ENCODE measurements at regions not wholly inside any gene's neighbourhood (a gene's known extent, or its start where the extent isn't known, plus 50 kb on each side); places are given as distances from the start of the nearest gene placed in this dataset.

DNA sequence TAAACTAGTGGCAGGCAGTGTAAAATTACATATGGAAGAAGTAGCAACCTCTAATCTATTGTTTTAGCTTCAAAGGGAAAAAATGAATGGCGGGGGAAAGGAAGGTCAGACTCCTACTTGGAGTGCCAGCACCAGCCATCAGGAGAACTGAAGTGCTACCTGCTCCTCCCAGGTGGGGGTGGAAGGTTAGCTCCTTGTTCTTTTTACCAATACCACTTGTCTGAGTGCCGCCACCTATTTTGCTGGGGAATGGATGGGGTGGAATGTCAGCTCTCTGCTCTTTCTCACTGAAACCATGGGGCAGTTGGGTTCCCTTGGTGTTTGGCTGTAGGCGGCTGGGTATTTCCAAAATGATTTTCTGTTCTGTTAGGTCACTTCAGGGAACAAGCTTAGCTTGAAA, 428.7 kb upstream of the EPHA3 start:
- Histone ChIP-seq H3K4me3 (ENCODE audit: low read depth, low read length) (no peak overlapping the region), H3K36me3 (ENCODE audit: control insufficient read depth, insufficient read depth, low read length) (no peaks in the 10 kb centered on the region), H3K27me3 (ENCODE audit: control insufficient read depth, insufficient read depth, low read length) (no peaks in the 10 kb centered on the region)
- DNase-seq (ENCODE audit: low read depth): no peak
- TF ChIP-seq, protein P1, sequence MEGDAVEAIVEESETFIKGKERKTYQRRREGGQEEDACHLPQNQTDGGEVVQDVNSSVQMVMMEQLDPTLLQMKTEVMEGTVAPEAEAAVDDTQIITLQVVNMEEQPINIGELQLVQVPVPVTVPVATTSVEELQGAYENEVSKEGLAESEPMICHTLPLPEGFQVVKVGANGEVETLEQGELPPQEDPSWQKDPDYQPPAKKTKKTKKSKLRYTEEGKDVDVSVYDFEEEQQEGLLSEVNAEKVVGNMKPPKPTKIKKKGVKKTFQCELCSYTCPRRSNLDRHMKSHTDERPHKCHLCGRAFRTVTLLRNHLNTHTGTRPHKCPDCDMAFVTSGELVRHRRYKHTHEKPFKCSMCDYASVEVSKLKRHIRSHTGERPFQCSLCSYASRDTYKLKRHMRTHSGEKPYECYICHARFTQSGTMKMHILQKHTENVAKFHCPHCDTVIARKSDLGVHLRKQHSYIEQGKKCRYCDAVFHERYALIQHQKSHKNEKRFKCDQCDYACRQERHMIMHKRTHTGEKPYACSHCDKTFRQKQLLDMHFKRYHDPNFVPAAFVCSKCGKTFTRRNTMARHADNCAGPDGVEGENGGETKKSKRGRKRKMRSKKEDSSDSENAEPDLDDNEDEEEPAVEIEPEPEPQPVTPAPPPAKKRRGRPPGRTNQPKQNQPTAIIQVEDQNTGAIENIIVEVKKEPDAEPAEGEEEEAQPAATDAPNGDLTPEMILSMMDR (IDR thresholded peaks at IDR 0.05; ENCODE audit: insufficient read depth, low read length, poor library complexity, severe bottlenecking): no peak

DNA sequence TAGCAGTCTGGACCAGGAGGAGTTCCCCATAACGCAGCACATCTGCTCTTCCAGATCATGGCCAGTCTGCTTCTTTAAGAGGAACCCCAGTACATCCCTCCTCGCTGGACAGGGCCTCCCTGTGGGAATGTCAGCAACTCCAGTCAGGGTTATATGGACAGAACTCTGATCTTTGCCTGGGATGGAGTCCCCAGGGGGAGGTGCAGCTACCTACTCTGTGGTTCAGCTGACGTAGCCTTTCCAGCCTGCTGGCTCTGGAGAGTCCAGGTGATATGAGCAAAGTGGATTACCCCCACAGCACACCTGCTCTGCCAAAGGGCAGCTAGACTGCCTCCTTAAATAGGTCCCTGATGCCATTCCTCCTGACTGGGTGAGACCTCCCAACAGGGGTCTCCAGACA, 417.1 kb upstream of the EPHA3 start:
- TF ChIP-seq, protein P1 (IDR thresholded peaks at IDR 0.05; ENCODE audit: insufficient read depth, low read length, poor library complexity, severe bottlenecking): no peak
- Histone ChIP-seq H3K36me3 (ENCODE audit: control insufficient read depth, insufficient read depth, low read length) (no peaks in the 10 kb centered on the region), H3K4me3 (ENCODE audit: low read depth, low read length) (no peak overlapping the region), H3K27me3 (ENCODE audit: control insufficient read depth, insufficient read depth, low read length) (no peaks in the 10 kb centered on the region)
- no peak for DNase-seq (ENCODE audit: low read depth)

DNA sequence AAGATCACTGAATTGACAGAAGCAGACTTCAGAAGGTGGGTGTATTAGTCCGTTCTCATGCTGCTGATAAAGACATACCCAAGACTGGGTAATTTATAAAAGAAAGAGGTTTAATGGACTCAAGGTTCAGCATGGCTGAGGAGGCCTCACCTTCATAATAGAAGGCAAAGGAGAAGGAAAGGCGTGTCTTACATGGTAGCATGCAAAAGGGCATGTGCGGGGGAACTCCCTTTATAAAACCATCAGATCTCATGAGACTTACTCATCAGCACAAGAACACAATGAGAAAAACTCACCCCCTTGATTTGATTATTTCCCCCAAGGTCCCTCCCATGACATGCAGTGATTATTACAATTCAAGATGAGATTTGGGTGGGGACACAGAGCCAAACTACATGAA, 416.3 kb upstream of the EPHA3 start:
- DNase-seq (ENCODE audit: low read depth): no peak
- H3K4me3 ChIP-seq (ENCODE audit: low read depth, low read length): no peak overlapping the region
- TF ChIP-seq, protein P1 (IDR thresholded peaks at IDR 0.05; ENCODE audit: insufficient read depth, low read length, poor library complexity, severe bottlenecking): no peak
- H3K36me3 ChIP-seq (ENCODE audit: control insufficient read depth, insufficient read depth, low read length): no peaks in the 10 kb centered on the region
- H3K27me3 ChIP-seq (ENCODE audit: control insufficient read depth, insufficient read depth, low read length): no peaks in the 10 kb centered on the region

DNA sequence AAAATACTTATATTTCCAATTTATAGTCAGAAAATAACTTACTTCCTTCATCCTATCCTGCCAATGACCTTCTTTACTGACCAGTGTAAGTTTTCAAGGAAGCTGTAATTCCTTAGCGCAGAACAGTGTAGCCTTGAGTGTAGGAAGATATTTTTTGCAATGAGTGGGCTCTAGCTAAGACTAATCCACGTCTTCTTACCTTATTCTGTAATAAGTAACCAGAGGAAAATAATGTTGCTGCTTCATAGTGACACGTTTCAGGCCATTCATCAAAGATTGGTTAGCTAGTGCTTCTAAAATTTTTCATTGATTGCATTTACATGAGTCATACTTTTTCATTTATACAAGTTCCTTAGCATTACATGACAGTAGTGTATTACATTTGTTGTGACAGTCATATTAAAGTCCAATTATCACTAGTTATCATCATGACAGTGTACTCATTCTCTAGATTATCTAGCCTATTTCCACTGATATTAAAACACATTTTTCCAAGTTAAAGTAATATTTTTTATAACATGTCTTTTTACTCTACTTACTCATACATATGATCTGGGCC, 403.8 kb upstream of the EPHA3 start:
- DNase-seq (ENCODE audit: low read depth): no peak
- Histone ChIP-seq H3K27me3 (ENCODE audit: control insufficient read depth, insufficient read depth, low read length) (no peaks in the 10 kb centered on the region), H3K36me3 (ENCODE audit: control insufficient read depth, insufficient read depth, low read length) (no peaks in the 10 kb centered on the region), H3K4me3 (ENCODE audit: low read depth, low read length) (no peak overlapping the region)
- TF ChIP-seq, protein P1 (IDR thresholded peaks at IDR 0.05; ENCODE audit: insufficient read depth, low read length, poor library complexity, severe bottlenecking): no peak

DNA sequence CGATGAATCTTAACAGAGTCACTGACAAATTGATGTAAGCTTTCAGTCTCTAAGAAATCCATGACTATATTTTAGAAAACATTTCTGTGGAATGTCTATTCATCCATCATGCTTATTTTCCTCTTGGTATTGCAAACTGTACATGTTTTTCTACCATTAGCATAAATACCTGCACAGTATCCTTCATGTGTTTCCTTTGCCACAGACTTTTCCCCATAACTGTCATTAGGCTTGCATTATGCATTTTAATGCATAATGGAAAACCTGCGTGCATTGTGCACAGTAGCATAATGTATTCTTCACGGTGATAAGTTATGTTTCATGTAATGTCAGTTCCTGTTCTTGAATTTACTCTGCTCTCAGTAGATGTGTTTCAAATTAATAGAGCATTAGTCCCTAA, 403.1 kb upstream of the EPHA3 start:
- Histone ChIP-seq H3K36me3 (ENCODE audit: control insufficient read depth, insufficient read depth, low read length) (no peaks in the 10 kb centered on the region), H3K4me3 (ENCODE audit: low read depth, low read length) (no peak overlapping the region), H3K27me3 (ENCODE audit: control insufficient read depth, insufficient read depth, low read length) (no peaks in the 10 kb centered on the region)
- TF ChIP-seq, protein P1 (IDR thresholded peaks at IDR 0.05; ENCODE audit: insufficient read depth, low read length, poor library complexity, severe bottlenecking): no peak
- no peak for DNase-seq (ENCODE audit: low read depth)

DNA sequence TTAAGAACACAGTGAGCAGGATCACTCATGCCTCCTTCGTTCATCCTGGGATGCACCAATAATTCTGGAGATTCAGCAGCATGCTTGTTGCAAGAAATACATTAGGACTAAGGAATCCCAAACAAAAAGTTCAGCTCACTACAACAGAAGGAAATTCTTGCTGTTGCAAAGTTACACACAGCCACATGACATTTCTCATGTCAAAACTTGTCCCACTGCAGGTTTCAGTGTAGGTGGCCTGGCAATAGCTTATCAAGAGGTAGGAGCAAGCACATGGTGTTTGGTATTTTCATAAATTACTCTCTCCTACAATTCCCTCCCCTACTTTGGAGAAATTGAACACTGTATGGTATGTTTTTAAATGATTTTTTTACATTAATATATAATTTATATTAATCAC, 399.6 kb upstream of the EPHA3 start:
- no peaks in the 10 kb centered on the region for H3K36me3 ChIP-seq (ENCODE audit: control insufficient read depth, insufficient read depth, low read length)
- TF ChIP-seq, protein P1 (IDR thresholded peaks at IDR 0.05; ENCODE audit: insufficient read depth, low read length, poor library complexity, severe bottlenecking): no peak
- H3K27me3 ChIP-seq (ENCODE audit: control insufficient read depth, insufficient read depth, low read length): no peaks in the 10 kb centered on the region
- DNase-seq (ENCODE audit: low read depth): no peak
- no peak overlapping the region for H3K4me3 ChIP-seq (ENCODE audit: low read depth, low read length)
